ENCODE measurements at regions not wholly inside any gene's neighbourhood (a gene's known extent, or its start where the extent isn't known, plus 50 kb on each side); places are given as distances from the start of the nearest gene placed in this dataset.

GRCh38 chr11:45026835-45027234, 76.2 kb upstream of the TP53I11 start:
- no peak for TF ChIP-seq CTCF (IDR thresholded peaks at IDR 0.05)
- no peak for TF ChIP-seq ZFX (IDR thresholded peaks at IDR 0.05; ENCODE audit: borderline replicate concordance)
- no peak overlapping the region for H3K27ac ChIP-seq

- no peak overlapping the region for H3K27ac ChIP-seq
- TF ChIP-seq CTCF (IDR thresholded peaks at IDR 0.05) (no peak), ZFX (IDR thresholded peaks at IDR 0.05; ENCODE audit: borderline replicate concordance) (no peak)
Measured at GRCh38 chr11:45027312-45027711, 76.6 kb upstream of the TP53I11 start.

- TF ChIP-seq CTCF (IDR thresholded peaks at IDR 0.05): no peak
- TF ChIP-seq ZFX (IDR thresholded peaks at IDR 0.05; ENCODE audit: borderline replicate concordance): no peak
- H3K27ac ChIP-seq: no peak overlapping the region
Measured at GRCh38 chr11:45028911-45029682, 78.4 kb upstream of the TP53I11 start.

- no peak overlapping the region for H3K27ac ChIP-seq
- TF ChIP-seq CTCF (IDR thresholded peaks at IDR 0.05) (no peak), ZFX (IDR thresholded peaks at IDR 0.05; ENCODE audit: borderline replicate concordance) (no peak)
Measured at GRCh38 chr11:45030778-45031177, 80.1 kb upstream of the TP53I11 start.

GRCh38 chr11:45031912-45032519, 81.3 kb upstream of the TP53I11 start:
- no peak overlapping the region for H3K27ac ChIP-seq
- TF ChIP-seq CTCF (IDR thresholded peaks at IDR 0.05): no peak
- no peak for TF ChIP-seq ZFX (IDR thresholded peaks at IDR 0.05; ENCODE audit: borderline replicate concordance)

- H3K27ac ChIP-seq: no peak overlapping the region
- no peak for TF ChIP-seq CTCF (IDR thresholded peaks at IDR 0.05)
Measured at GRCh38 chr11:45035413-45035812, 84.7 kb upstream of the TP53I11 start.

GRCh38 chr11:45036010-45036409, 85.3 kb upstream of the TP53I11 start:
- H3K27ac ChIP-seq: no peak overlapping the region
- no peak for TF ChIP-seq ZFX (IDR thresholded peaks at IDR 0.05; ENCODE audit: borderline replicate concordance)
- no peak for TF ChIP-seq CTCF (IDR thresholded peaks at IDR 0.05)

All from 22Rv1 (cell line).